ENCODE measurements at regions not wholly inside any gene's neighbourhood (a gene's known extent, or its start where the extent isn't known, plus 50 kb on each side); places are given as distances from the start of the nearest gene placed in this dataset.

DNA sequence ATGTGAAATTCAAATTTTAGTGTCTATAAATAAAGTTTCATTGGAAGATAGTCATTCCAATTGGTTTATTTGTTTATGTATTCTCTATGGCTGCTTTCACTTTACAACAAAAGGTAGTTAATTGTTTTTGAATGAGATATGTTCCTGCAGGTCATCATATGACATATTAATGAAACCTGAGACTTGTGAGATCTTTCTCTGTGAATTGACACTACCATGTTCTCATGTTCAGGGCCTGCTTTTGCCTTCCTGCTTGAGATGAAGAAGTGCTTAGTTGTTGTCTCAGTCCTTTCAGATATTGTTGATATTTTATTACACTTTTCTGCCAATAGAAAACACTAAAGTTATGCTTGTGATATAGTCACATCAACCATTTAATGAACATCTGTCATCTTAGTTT lies 132.5 kb downstream of the UTRN start:
- ChIA-PET CTCF (ENCODE audit: partially characterized antibody) (no interaction called here), POLR2A (ENCODE audit: partially characterized antibody) (no interaction called here)
- H2AFZ ChIP-seq (ENCODE audit: low read length): no peak overlapping the region
- no peaks in the 10 kb centered on the region for H3K9me3 ChIP-seq (ENCODE audit: insufficient read depth in 2 of 2, low read depth in 1 of 2, low read length in 1 of 2)
- H3K23me2 ChIP-seq (ENCODE audit: low read depth, low read length): peaks cover 1% of the 10 kb centered on the region; the same call in 1 of the 2 replicates
- H2AK5ac ChIP-seq (ENCODE audit: low read depth, low read length): no peak overlapping the region
- H3K27ac ChIP-seq (ENCODE audit: low read depth, low read length): no peak overlapping the region
- no peak overlapping the region for H3K56ac ChIP-seq (replicated peaks; ENCODE audit: insufficient read length, low read depth, low read length)
- no peak overlapping the region for H2BK12ac ChIP-seq (ENCODE audit: low read depth, low read length)
- H3K14ac ChIP-seq (ENCODE audit: insufficient read length): no peak overlapping the region
- no peak overlapping the region for H3K23ac ChIP-seq (ENCODE audit: insufficient read length)
- H4K5ac ChIP-seq (ENCODE audit: insufficient read length, low read depth, low read length): no peak overlapping the region
- peaks cover 0 to 30% of the 10 kb centered on the region in 2 experiments; a peak in 2 of 4 replicates for H3K79me2 ChIP-seq (ENCODE audit: control insufficient read depth in 1 of 2, insufficient read depth in 2 of 2, low read length in 2 of 2)
- H4K8ac ChIP-seq (ENCODE audit: extremely low read depth, insufficient read depth, low read length): no peak overlapping the region
- no peak for TF ChIP-seq JUN (IDR thresholded peaks at IDR 0.05; ENCODE audit: low read depth, low read length)
- no peak for TF ChIP-seq SUZ12 (IDR thresholded peaks at IDR 0.05; ENCODE audit: low read length)
- no peak for TF ChIP-seq RAD21 (IDR thresholded peaks at IDR 0.05 in 1 of 2, conservative IDR thresholded peaks at IDR 0.05 in 1 of 2; ENCODE audit: low read depth in 2 of 2, low read length in 2 of 2)
- no peak for TF ChIP-seq NRF1 (IDR thresholded peaks at IDR 0.05; ENCODE audit: low read depth, low read length)
- TF ChIP-seq POLR2A (IDR thresholded peaks at IDR 0.05; ENCODE audit: control extremely low read depth in 1 of 2, low read depth in 2 of 2, low read length in 2 of 2): no peak
- TF ChIP-seq EP300 (IDR thresholded peaks at IDR 0.05; ENCODE audit: borderline replicate concordance in 1 of 2, low read depth in 2 of 2, low read length in 2 of 2): no peak
- no peak for TF ChIP-seq ZNF274 (IDR thresholded peaks at IDR 0.05; ENCODE audit: borderline replicate concordance, extremely low read depth, low read length)
- TF ChIP-seq GTF2F1 (IDR thresholded peaks at IDR 0.05; ENCODE audit: borderline replicate concordance, low read depth, low read length): no peak
- H3K79me1 ChIP-seq (ENCODE audit: low read depth, low read length): peaks cover 2% of the 10 kb centered on the region; the same call in 1 of the 2 replicates
- H3K4me2 ChIP-seq (ENCODE audit: insufficient read depth in 1 of 2, low read depth in 2 of 2, low read length in 2 of 2): no peak overlapping the region
- H3K4me1 ChIP-seq (replicated peaks in 1 of 4; ENCODE audit: control insufficient read depth in 3 of 4, insufficient read depth in 4 of 4, low read length in 3 of 4): peaks cover 0 to 3% (median 0%) of the 10 kb centered on the region in 4 experiments; a peak in 1 of 7 replicates
- H4K20me1 ChIP-seq (replicated peaks in 1 of 2; ENCODE audit: control insufficient read depth in 1 of 2, insufficient read depth in 2 of 2, low read length in 2 of 2): peaks cover 2 to 4% of the 10 kb centered on the region in 2 experiments
- H3K27me3 ChIP-seq (replicated peaks in 1 of 4; ENCODE audit: control insufficient read depth in 3 of 4, extremely low read depth in 1 of 4, insufficient read depth in 3 of 4, low read length in 3 of 4): no peaks in the 10 kb centered on the region
- H3K4me3 ChIP-seq (ENCODE audit: extremely low read depth in 1 of 4, insufficient read depth in 2 of 4, low read depth in 3 of 4, low read length in 4 of 4): no peak overlapping the region
- no peaks in the 10 kb centered on the region for H3K36me3 ChIP-seq (ENCODE audit: control insufficient read depth in 2 of 4, insufficient read depth in 4 of 4, low read length in 3 of 4)
- H2BK120ac ChIP-seq (replicated peaks; ENCODE audit: low read depth, low read length): no peak overlapping the region
- no peak overlapping the region for H2BK15ac ChIP-seq (ENCODE audit: low read length)
- H2BK5ac ChIP-seq (ENCODE audit: low read depth, low read length): no peak overlapping the region
- H3K18ac ChIP-seq (ENCODE audit: extremely low read depth, low read length): no peak overlapping the region
- DNase-seq (ENCODE audit: low read depth in 1 of 2, low spot score in 2 of 2) (no peak), FAIRE-seq (no peak)
- no peak overlapping the region for H3K9ac ChIP-seq (replicated peaks in 1 of 4; ENCODE audit: extremely low read depth in 1 of 4, low read depth in 3 of 4, low read length in 3 of 4)
- H3K4ac ChIP-seq (replicated peaks; ENCODE audit: insufficient read length, low read depth, low read length): no peak overlapping the region
- H4K91ac ChIP-seq (replicated peaks; ENCODE audit: insufficient read length, low read length): no peak overlapping the region
- no peak overlapping the region for H2BK20ac ChIP-seq (ENCODE audit: low read length)

Data from H1 (cell line).